NOMO-1 treated with dmso at 0.1 percent for 144 hours (cell line): ENCODE measurements at regions not wholly inside any gene's neighbourhood (a gene's known extent, or its start where the extent isn't known, plus 50 kb on each side); places are given as distances from the start of the nearest gene placed in this dataset.

Experiments
- DNase-seq: peaks from one replicate; lab custom pipeline; 2025; ENCODE audit not compliant: unreplicated experiment; lab: John Stamatoyannopoulos, UW

DNA sequence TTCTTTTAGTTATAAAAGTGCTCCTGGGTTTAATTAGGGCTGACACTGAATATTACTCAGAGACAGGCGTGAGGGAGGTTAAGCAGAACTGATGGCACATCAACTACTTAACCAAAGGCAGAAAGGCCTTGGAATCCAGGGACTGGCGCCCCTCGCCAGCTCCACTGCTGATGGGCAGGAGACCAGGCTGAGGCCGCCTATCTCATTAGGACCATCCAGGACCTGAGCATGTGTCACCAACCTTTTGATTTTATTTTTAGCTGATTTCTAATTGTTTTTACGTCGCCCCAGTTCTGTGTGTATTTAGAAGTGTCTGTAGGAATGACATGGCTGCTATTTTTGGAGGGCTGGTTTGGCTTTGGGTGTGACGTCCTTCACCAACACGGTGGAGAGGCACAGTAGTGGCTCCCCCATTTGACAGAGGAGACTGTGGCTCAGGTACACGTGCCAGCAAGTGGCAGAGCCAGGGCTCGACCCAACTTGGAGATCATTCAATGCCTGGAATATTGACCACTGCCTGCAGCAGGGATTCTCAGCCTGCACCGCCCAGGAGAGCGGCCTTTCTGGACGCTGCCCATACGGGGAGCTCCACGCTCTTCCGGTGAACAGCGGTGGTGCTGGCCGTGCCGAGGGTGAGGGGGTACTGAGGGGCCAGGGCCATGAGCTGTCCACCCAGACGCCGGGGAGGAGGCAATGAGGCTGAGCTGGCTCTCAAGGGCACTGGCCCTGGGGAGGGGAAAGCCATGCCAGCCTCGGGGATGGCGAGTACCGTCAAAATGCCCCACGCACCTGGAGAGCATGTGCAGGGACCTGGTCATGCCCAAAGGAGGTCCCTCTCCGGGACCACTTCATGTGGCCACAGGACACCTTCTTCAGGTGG, 205.7 kb downstream of the ASB1 start:
- DNase-seq, result no peak

GRCh38 chr2:238633426-238634328, 206.9 kb downstream of the ASB1 start:
- no peak for DNase-seq

DNA sequence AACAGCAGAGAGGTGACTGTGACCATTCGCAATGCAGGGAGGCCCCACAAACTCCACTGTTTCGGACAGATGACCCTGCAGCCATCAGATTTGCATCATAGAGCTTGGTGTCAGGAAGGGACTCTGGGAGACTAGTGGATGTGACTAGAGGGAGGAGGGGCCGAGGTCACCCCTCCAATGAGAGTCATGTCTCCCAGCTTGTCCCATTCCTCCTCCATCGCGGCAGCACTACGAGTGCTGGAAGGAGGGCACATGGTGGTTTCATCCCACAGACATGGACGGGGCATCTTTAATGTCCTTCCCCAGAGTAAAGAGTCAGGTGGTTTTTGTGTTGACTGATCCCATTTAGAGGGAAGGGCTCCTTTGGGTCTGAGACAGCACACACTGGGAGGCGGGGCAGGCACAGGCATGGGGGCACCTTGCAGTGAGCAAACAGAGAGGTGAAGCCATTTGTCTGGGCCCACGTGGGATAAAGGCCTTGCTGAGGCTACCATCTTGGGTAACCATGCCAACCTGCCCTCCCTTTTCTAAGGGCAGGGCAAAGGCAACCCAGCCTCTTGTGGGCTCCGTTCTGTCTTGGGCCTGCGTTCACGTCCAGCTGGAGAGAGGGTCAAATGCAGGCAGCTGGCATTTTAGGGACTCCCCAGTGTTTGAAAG, 208.1 kb downstream of the ASB1 start:
- DNase-seq, result no peak

- no peak for DNase-seq
Observed at GRCh38 chr2:238635647-238636051, 208.9 kb downstream of the ASB1 start.

DNA sequence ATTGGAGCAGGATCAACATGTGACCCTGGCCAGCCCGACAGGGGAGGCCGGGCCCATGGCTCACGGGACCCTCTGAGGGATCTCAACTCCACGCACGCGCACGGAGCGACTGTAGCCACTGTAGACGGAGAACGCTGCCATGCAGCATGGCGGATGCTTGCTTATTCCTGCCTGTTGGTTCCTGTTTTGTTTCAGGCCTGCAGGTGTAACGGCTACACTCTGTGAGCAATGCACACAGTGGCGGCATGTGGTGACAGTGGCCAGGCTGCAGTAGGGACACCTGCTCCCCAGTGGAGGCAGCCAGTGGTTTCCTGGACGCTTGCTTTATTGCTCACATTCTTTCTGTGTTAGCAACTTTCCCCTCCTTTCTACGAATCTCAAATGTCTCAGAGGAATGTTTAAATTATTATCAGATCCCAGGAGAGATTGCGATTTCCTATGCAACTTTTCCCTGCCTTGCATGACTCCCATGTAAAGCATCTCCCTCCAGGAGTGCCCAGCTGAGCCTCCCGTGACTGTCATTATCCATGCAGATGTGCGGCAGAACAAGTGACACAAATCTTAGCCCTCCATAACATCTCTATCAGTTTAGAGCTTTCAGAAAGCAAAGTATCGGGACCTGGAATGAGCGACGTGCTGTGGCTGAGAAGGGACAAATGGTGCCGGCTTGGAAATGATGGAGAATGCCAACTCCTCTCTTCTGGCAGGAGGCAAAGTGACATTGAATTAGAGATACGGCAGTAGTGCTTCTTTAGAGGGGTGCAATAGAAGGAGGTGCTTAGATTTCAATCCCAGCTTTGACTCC, 209.7 kb downstream of the ASB1 start:
- no peak for DNase-seq

- no peak for DNase-seq
Observed at GRCh38 chr2:238638100-238638981, 209.5 kb upstream of the TWIST2 start.

DNA sequence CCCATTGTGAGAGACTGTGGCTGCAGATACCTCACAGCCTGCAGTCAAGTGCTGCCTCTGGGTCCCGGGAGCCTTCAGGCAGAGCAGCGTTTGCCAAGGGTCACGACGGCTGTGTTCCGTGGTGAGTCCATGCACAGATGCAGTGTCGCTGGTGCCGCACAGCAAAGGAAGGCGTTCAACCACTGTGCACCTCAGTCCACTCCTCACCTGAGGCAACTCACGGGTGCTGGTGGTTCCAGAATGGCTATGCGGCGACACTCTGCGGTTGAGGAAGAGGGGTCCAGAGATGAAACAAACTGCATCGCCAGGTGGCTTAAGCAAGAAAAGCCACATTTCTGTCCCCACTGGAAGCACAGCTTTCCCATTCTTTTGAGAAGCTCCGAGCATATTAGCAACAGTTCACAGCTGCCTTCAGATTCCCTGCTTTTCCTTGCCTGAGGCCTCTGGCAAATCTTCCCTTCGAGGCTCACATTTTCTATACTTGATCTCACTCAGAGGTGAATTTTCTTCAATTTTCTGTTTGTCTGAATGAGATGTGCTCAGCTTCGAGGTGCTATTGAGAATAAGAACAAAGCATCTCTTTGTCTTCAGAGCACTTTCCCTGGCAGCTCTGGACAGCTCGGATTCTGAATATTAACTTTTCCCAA, 208.8 kb upstream of the TWIST2 start:
- no peak for DNase-seq

DNA sequence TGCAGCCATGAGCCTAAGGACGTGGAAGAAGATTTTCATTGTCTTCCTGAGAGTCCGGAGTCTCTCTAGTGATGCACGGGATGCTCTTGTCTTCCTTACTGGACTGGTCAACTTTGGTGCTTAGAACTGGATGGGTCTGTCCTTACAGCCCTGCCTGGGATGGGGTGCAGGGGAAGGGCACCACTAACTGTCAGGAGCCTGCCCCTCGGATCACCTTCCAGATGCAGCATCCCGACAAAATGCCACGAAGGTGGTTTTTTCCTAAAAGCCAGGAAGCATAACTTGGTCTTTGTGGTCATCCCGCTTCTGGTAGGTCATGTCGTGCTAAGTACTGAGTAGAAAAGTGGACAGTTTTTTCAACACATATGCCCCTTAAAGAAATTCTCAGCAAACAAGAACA, 207.4 kb upstream of the TWIST2 start:
- no peak for DNase-seq

- no peak for DNase-seq
Observed at GRCh38 chr2:238642973-238643372, 204.9 kb upstream of the TWIST2 start.

DNA sequence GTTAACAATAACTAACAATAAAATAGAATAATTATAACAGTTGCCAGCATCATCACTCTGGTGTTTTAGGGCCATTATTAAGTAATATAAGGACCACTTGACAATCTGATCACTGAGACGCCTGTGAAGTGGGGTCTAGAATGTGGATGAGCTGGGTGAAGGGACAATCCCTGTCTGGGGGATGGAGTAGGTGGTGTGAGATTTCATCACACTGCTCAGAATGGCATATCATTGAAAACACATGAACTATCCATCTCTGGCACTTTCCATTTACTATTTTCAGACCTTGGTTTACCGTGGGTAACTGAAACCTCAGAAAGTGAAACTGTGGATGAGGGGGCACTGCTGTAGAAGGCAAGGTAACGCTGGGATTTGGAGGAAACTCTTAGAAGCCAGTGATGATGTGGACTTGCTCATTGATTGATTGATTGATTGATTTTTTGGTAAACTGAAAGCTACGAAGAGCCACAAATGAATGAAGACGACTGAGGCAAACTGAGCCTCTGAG, 204.4 kb upstream of the TWIST2 start:
- DNase-seq, result no peak

DNA sequence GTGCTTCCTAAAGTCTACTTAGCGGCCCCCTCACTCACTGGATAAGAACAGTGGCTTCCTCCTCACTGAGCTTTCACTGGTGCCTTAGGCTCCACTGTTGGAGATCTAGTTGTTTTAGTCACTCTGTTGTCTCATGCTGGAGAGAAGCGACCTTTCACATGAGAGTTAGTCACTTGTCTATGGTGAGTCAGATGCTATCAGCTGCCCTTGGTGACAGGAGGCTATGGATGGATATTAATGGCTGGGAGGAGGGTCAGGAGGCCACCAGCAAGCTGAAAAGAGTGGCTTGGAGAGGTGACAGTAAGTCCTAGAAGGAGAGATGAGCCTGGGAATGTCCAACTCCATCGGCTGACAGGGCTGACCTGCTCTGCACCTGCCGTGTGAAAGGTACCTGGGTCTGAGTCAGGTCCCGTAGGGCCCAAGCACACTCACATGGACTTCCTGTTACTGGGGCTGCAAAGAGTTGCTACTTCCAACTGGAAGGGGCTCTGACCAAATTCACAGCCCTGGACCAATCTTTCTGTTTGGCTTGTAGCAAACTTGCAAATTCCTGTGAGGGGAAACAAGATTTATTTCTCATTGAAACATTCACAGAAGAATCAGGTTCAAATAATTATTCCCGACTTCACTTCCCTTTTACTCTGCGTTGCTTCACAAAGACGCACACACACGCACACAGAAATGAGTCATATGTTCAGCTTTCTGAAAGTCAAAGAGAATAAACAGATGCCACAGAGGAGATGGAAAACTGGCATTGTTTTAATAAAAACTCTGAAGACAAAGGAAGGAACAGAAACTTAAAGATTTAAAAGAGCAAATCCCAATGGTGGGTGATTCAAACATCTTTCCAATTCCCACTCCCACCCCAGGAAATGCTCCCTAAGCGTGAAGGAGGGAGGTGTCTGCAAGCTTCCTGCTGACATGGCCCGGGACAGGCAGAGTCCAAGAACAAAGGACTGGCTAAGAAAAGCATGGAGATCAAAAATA, 203.5 kb upstream of the TWIST2 start:
- peak; percentile 76 for DNase-seq

DNA sequence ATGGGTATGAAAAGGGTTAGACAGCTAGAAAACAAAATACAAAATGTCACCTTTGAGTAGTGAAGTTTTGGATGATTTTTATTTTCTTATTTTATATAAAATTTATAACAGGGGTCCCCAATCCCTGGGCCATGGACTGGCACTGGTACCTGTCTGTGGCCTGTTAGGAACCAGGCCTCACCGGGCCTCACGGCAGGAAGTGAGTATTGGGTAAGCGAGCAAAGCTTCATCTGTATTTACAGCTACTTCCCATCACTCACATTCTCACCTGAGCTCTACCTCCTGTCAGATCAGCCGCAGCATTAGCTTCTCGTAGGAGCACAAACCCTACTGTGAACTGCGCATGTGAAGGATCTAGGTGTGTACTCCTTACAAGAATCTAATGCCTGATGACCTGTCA, 202.8 kb upstream of the TWIST2 start:
- no peak for DNase-seq

- no peak for DNase-seq
Observed at GRCh38 chr2:238645716-238646115, 202.2 kb upstream of the TWIST2 start.

- no peak for DNase-seq
Observed at GRCh38 chr2:238646281-238646680, 201.6 kb upstream of the TWIST2 start.

- no peak for DNase-seq
Observed at GRCh38 chr2:238646803-238647202, 201.1 kb upstream of the TWIST2 start.

GRCh38 chr2:238649123-238649522, 198.8 kb upstream of the TWIST2 start:
- DNase-seq, result no peak

- no peak for DNase-seq
Observed at GRCh38 chr2:238649936-238650518, 197.9 kb upstream of the TWIST2 start.
